GM21576 (cell line): ENCODE measurements at regions not wholly inside any gene's neighbourhood (a gene's known extent, or its start where the extent isn't known, plus 50 kb on each side); places are given as distances from the start of the nearest gene placed in this dataset.
"Not testable (repeated sequence)": the region's sequence is repeated elsewhere in the genome, so short reads cannot be mapped to it uniquely, and the experiment has no call there.

Experiments
- ATAC-seq: cut with Tn5 transposase; IDR thresholded peaks from one replicate; pipeline ENCODE4 v1.9.1; 2021; ENCODE audit warnings: mild to moderate bottlenecking, moderate library complexity; ENCODE audit not compliant: unreplicated experiment

- ATAC-seq: not testable (repeated sequence)
Measured at GRCh38 chr6:75031102-75031501, 174.8 kb downstream of the COL12A1 start.

GRCh38 chr6:75029333-75029732, 176.5 kb downstream of the COL12A1 start:
- no peak for ATAC-seq

GRCh38 chr6:75025371-75025770, 180.5 kb downstream of the COL12A1 start:
- ATAC-seq: no peak

GRCh38 chr6:75024828-75025227, 181.0 kb downstream of the COL12A1 start:
- no peak for ATAC-seq

GRCh38 chr6:75023634-75024033, 182.2 kb downstream of the COL12A1 start:
- ATAC-seq: no peak

GRCh38 chr6:75020971-75021370, 184.9 kb downstream of the COL12A1 start:
- ATAC-seq: no peak

GRCh38 chr6:75020376-75020775, 185.5 kb downstream of the COL12A1 start:
- ATAC-seq: no peak

GRCh38 chr6:75012018-75012417, 193.8 kb downstream of the COL12A1 start:
- no peak for ATAC-seq

GRCh38 chr6:75003984-75004383, 201.9 kb downstream of the COL12A1 start:
- not testable (repeated sequence) for ATAC-seq

GRCh38 chr6:74997646-74998045, 208.2 kb downstream of the COL12A1 start:
- ATAC-seq: no peak

- ATAC-seq: no peak
Measured at GRCh38 chr6:74993136-74993535, 212.7 kb downstream of the COL12A1 start.

- no peak for ATAC-seq
Measured at GRCh38 chr6:74991573-74992332, 214.1 kb downstream of the COL12A1 start.

- no peak for ATAC-seq
Measured at GRCh38 chr6:74979065-74979766, 226.6 kb downstream of the COL12A1 start.

- no peak for ATAC-seq
Measured at GRCh38 chr6:74976701-74977100, 229.2 kb downstream of the COL12A1 start.

- ATAC-seq: no peak
Measured at GRCh38 chr6:74976026-74976425, 229.8 kb downstream of the COL12A1 start.

- no peak for ATAC-seq
Measured at GRCh38 chr6:74973591-74973990, 232.3 kb downstream of the COL12A1 start.

- ATAC-seq: no peak
Measured at GRCh38 chr6:74971633-74972032, 234.2 kb downstream of the COL12A1 start.

GRCh38 chr6:74969591-74970267, 236.1 kb downstream of the COL12A1 start:
- ATAC-seq: no peak

- ATAC-seq: no peak
Measured at GRCh38 chr6:74967821-74968220, 238.0 kb downstream of the COL12A1 start.

- ATAC-seq: no peak
Measured at GRCh38 chr6:74966712-74967111, 239.1 kb downstream of the COL12A1 start.

- ATAC-seq: no peak
Measured at GRCh38 chr6:74964871-74965441, 240.9 kb downstream of the COL12A1 start.
